ENCODE measurements at regions not wholly inside any gene's neighbourhood (a gene's known extent, or its start where the extent isn't known, plus 50 kb on each side); places are given as distances from the start of the nearest gene placed in this dataset.

GRCh38 chr1:96291468-96291867 is 430.1 kb upstream of the PTBP2 start:
- TF ChIP-seq CTCF (IDR thresholded peaks at IDR 0.05; ENCODE audit: insufficient read depth, low read length, poor library complexity, severe bottlenecking) (no peak), EZH2phosphoT487 (conservative IDR thresholded peaks at IDR 0.05; ENCODE audit: low read length) (no peak)
